Osteocyte (in vitro differentiated cells): ENCODE measurements at regions not wholly inside any gene's neighbourhood (a gene's known extent, or its start where the extent isn't known, plus 50 kb on each side); places are given as distances from the start of the nearest gene placed in this dataset.
"Not testable (repeated sequence)": the region's sequence is repeated elsewhere in the genome, so short reads cannot be mapped to it uniquely, and the experiment has no call there.

Source experiments
- DNase-seq: peaks from one replicate; pipeline ENCODE4 v3.0.0; 2021; ENCODE audit warnings: mixed read lengths; ENCODE audit not compliant: unreplicated experiment; ENCODE audit errors: extremely low spot score
- H3K27ac Mint-ChIP-seq: one replicate; pipeline ENCODE4 v1.8.0; 2021; ENCODE audit warnings: mild to moderate bottlenecking, mixed read lengths; ENCODE audit not compliant: unreplicated experiment
- H3K27me3 Mint-ChIP-seq: one replicate; pipeline ENCODE4 v1.8.0; 2021; ENCODE audit warnings: mixed read lengths; ENCODE audit not compliant: unreplicated experiment
- H3K36me3 Mint-ChIP-seq: one replicate; pipeline ENCODE4 v1.8.0; 2021; ENCODE audit warnings: mixed read lengths; ENCODE audit not compliant: unreplicated experiment
- H3K4me1 Mint-ChIP-seq: one replicate; pipeline ENCODE4 v1.8.0; 2021; ENCODE audit warnings: mixed read lengths; ENCODE audit not compliant: unreplicated experiment
- H3K4me3 Mint-ChIP-seq: one replicate; pipeline ENCODE4 v1.8.0; 2021; ENCODE audit warnings: mild to moderate bottlenecking, moderate library complexity, mixed read lengths; ENCODE audit not compliant: unreplicated experiment
- H3K9me3 Mint-ChIP-seq: one replicate; pipeline ENCODE4 v1.8.0; 2021; ENCODE audit warnings: mixed read lengths; ENCODE audit not compliant: unreplicated experiment
- CTCF ChIP-seq: fragments of 200-600 bp; sonication (generic); IDR thresholded peaks from 2 replicates; pipeline ENCODE4 v1.5.0; 2021; ENCODE audit warnings: antibody characterized with exemption, mild to moderate bottlenecking, moderate library complexity

DNA sequence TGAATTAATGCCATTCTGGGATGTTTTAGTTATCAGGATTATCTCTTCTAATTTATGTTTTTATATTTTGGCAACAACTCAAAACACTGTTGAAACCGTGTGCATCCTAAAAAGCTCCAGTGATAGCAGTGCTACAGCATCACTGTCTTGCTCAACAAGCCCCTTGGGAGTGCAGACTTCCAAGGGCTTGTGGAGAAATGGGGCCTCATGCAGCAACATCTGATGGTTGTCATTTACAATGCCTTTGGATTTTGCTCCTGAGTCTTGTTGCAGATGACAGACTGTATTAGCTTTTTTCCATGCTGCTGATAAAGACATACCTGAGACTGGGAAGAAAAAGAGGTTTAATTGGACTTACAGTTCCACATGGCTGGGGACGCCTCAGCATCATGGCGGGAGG is 515.4 kb downstream of the NEBL start:
- Mint-ChIP-seq H3K27me3 (no peaks in the 10 kb centered on the region), H3K4me3 (no peak overlapping the region), H3K4me1 (no peaks in the 10 kb centered on the region), H3K27ac (no peak overlapping the region), H3K36me3 (no peaks in the 10 kb centered on the region), H3K9me3 (peaks cover 18% of the 10 kb centered on the region)
- no peak for TF ChIP-seq CTCF
- DNase-seq: no peak

DNA sequence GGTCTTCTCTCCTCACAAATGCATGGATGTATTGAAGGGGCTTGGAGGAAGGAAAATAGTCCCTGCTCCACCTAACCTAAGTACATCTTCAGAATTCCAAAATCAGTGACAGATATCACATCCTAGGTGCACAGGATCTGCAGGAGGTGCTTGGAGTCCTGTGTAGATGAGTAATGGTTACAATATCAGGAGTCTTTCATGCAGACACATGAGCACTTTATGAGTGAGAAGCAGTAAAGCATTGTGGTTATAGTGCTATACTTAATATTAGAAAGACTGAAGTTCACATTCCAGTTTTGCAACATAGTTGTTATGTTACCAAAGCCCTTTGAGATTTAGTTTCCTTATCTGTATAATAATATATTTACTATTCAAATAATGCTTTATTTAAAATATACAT is 516.7 kb downstream of the NEBL start:
- Mint-ChIP-seq H3K4me1 (no peaks in the 10 kb centered on the region), H3K9me3 (peaks cover 16% of the 10 kb centered on the region), H3K4me3 (no peak overlapping the region), H3K36me3 (no peaks in the 10 kb centered on the region), H3K27ac (no peak overlapping the region), H3K27me3 (no peaks in the 10 kb centered on the region)
- DNase-seq: no peak
- no peak for TF ChIP-seq CTCF

DNA sequence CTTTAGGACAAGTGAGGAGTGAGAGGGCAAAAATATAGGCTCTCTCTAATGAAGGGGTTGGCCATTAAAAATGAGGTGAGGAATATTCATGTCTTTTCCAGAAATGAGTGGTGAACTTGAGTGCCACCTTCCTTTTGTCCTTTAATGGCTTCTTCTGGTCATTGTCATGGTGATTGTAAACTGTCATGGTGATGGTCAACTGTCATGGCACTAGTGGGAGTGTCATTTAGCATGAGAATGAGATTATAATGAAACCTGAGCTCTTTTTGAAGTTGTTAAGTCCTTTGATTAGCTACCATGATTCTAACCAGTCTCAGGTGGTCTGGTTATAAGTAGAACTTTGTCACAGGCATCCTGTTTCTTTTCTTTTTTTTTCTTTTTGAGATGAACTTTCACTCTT is 524.4 kb downstream of the NEBL start:
- Mint-ChIP-seq H3K4me3 (no peak overlapping the region), H3K4me1 (no peaks in the 10 kb centered on the region), H3K27ac (no peak overlapping the region), H3K9me3 (peaks cover 18% of the 10 kb centered on the region), H3K27me3 (peaks cover 2% of the 10 kb centered on the region), H3K36me3 (no peaks in the 10 kb centered on the region)
- TF ChIP-seq CTCF: no peak
- DNase-seq: no peak

- H3K27me3 Mint-ChIP-seq, H3K4me3 Mint-ChIP-seq, DNase-seq, H3K27ac Mint-ChIP-seq, H3K36me3 Mint-ChIP-seq, H3K4me1 Mint-ChIP-seq: not testable (repeated sequence)
- peaks cover 18% of the 10 kb centered on the region for H3K9me3 Mint-ChIP-seq
These were observed 526.1 kb downstream of the NEBL start for GRCh38 chr10:20370977-20371533.

- DNase-seq: no peak
- Mint-ChIP-seq H3K27me3 (peaks cover 9% of the 10 kb centered on the region), H3K4me3 (no peak overlapping the region), H3K4me1 (no peaks in the 10 kb centered on the region), H3K9me3 (peaks cover 22% of the 10 kb centered on the region), H3K27ac (no peak overlapping the region), H3K36me3 (no peaks in the 10 kb centered on the region)
- TF ChIP-seq CTCF: no peak
These were observed 527.0 kb downstream of the NEBL start for GRCh38 chr10:20369863-20370736.
